HFFc6 (cell line): ENCODE measurements at regions not wholly inside any gene's neighbourhood (a gene's known extent, or its start where the extent isn't known, plus 50 kb on each side); places are given as distances from the start of the nearest gene placed in this dataset.

Source experiments
- DNase-seq: peaks from one replicate; pipeline ENCODE4 v3.0.0-alpha.2; 2018
- H3K27ac Mint-ChIP-seq: 2 replicates; pipeline ENCODE4 v1.8.0; 2020; ENCODE audit warnings: mild to moderate bottlenecking, mixed read lengths
- H3K27me3 Mint-ChIP-seq: 2 replicates; pipeline ENCODE4 v1.8.0; 2021; ENCODE audit warnings: mild to moderate bottlenecking, moderate library complexity, mixed read lengths; ENCODE audit not compliant: insufficient read depth
- H3K36me3 Mint-ChIP-seq: 2 replicates; pipeline ENCODE4 v1.8.0; 2021; ENCODE audit warnings: low read depth, mixed read lengths
- H3K4me1 Mint-ChIP-seq: 2 replicates; pipeline ENCODE4 v1.8.0; 2020; ENCODE audit warnings: low read depth, mixed read lengths
- H3K4me3 Mint-ChIP-seq: 2 replicates; pipeline ENCODE4 v1.8.0; 2020; ENCODE audit warnings: mild to moderate bottlenecking, moderate library complexity, mixed read lengths
- H3K9me3 Mint-ChIP-seq: 2 replicates; pipeline ENCODE4 v1.8.0; 2020; ENCODE audit warnings: mild to moderate bottlenecking, mixed read lengths
- TF ChIP-seq, protein P1 (sequence below): fragments of 200-600 bp; sonication (generic); IDR thresholded peaks from 2 replicates; pipeline ENCODE4 v1.5.0; 2021; ENCODE audit warnings: antibody characterized with exemption, mild to moderate bottlenecking

DNA sequence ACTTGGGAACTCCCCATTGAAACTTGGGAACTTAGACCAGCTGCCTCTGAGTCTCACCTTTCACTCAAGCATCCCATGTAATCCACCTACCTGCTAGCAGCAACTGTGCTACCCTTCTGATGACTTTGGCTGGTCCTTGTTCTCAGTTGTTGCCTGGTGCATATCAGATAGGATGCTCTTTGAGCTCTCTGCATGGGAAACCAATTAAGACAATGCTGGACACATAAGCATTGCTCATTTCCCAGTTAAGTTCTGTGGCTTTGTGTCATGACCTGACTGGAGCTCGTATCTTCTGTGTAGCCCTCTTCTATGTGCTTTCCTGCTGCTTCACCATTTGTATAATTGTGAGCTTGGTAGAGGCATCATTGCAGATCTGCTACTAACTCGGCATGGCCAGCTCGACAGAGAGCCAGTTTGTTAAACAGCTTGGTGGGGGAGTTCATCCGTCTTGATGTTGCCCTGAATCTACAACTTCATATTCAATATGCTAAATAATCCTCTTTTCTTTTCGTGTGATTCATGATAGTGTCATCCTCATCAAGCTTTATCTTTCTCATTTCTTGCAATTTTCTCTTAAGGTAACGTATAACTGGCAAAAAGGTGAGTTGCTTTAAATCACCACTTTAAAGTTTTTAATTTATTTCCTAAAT, 447.5 kb upstream of the SLC14A2 start:
- H3K4me1 Mint-ChIP-seq, result peaks cover 83% of the 10 kb centered on the region
- peak overlapping the region; percentile 42 for H3K4me3 Mint-ChIP-seq
- H3K36me3 Mint-ChIP-seq, result no peaks in the 10 kb centered on the region
- peak overlapping the region; percentile 89 for H3K27ac Mint-ChIP-seq
- TF ChIP-seq, protein P1, sequence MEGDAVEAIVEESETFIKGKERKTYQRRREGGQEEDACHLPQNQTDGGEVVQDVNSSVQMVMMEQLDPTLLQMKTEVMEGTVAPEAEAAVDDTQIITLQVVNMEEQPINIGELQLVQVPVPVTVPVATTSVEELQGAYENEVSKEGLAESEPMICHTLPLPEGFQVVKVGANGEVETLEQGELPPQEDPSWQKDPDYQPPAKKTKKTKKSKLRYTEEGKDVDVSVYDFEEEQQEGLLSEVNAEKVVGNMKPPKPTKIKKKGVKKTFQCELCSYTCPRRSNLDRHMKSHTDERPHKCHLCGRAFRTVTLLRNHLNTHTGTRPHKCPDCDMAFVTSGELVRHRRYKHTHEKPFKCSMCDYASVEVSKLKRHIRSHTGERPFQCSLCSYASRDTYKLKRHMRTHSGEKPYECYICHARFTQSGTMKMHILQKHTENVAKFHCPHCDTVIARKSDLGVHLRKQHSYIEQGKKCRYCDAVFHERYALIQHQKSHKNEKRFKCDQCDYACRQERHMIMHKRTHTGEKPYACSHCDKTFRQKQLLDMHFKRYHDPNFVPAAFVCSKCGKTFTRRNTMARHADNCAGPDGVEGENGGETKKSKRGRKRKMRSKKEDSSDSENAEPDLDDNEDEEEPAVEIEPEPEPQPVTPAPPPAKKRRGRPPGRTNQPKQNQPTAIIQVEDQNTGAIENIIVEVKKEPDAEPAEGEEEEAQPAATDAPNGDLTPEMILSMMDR, result no peak
- H3K27me3 Mint-ChIP-seq, result no peaks in the 10 kb centered on the region
- no peaks in the 10 kb centered on the region for H3K9me3 Mint-ChIP-seq
- peak; percentile 88 for DNase-seq

DNA sequence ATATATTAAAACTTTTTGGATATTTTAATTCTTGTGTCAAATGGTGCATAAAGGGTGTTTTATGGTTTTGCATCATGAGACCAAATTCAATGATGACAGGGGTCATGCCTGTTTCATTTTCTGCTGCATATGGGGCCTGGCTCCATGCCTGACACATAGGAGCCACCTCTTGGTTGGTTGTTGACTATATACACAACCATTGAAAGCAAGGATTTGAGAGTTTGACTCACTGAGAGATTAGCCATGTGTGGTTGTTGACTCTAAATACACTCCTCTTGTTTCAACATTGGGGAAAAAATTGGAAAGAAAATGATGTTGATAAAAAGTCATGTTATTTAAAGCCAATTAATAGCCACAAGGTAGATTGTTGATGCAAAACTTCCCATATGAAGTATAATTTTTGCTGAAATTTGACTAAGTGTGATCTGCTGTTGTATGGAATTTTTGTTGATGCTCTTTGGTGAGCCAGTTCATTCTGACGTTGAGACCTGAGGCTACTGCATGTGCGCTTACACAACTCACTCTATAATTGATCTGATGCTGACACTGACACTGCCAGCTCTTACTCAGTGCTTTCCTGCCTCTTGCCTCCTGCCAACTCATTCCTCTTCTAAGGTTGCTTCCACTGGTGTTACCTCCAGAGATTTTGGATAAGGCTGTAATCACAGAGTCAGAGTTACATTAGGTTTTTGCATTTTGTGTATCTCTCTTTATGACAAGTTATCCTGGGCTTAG, 446.2 kb upstream of the SLC14A2 start:
- Mint-ChIP-seq H3K4me3 (peak overlapping the region; percentile 53), H3K27ac (peak overlapping the region; percentile 96), H3K9me3 (no peaks in the 10 kb centered on the region), H3K36me3 (no peaks in the 10 kb centered on the region), H3K4me1 (peaks cover 83% of the 10 kb centered on the region), H3K27me3 (no peaks in the 10 kb centered on the region)
- DNase-seq, result peak; percentile 83
- TF ChIP-seq, protein P1, result no peak

- no peaks in the 10 kb centered on the region for H3K27me3 Mint-ChIP-seq
- TF ChIP-seq, protein P1, result no peak; the same call in 1 of the 2 replicates
- H3K9me3 Mint-ChIP-seq, result no peaks in the 10 kb centered on the region
- H3K4me1 Mint-ChIP-seq, result peaks cover 77% of the 10 kb centered on the region
- 0 out of 2 replicates have a peak overlapping the region, but pooled peaks have one; percentile 0 for H3K4me3 Mint-ChIP-seq
- DNase-seq, result peak; percentile 90
- H3K27ac Mint-ChIP-seq, result peak overlapping the region; percentile 96
- no peaks in the 10 kb centered on the region for H3K36me3 Mint-ChIP-seq
Observed at GRCh38 chr18:45169610-45170009, 445.7 kb upstream of the SLC14A2 start.

DNA sequence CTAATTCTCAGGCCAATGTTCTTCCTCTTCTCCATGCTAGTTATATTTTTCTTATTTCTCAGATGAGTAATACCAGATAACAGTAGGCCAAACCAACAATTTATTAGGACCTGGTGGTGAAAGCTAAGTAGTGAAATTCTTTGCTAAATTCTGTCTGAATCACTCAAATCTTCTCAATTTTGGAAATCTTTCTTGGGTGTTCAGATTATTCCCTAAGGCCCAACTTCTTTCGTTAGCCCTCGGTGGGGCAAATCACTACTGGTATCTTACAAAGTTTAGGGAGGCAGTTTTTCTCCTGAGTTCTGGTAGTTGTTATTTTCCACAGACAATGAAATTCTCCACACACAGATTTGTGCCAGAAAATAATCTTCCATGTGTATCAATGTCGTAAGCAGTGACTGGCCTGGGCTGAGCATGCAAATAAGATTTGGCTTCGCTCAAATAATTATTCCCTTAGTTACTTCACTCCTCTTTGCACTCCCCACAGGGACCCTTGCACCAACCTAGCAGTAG, 443.5 kb upstream of the SLC14A2 start:
- Mint-ChIP-seq H3K27me3 (peaks cover 6% of the 10 kb centered on the region; the same call in 1 of the 2 replicates), H3K27ac (no peak overlapping the region), H3K9me3 (no peaks in the 10 kb centered on the region), H3K4me3 (no peak overlapping the region), H3K36me3 (no peaks in the 10 kb centered on the region), H3K4me1 (peaks cover 56% of the 10 kb centered on the region)
- TF ChIP-seq, protein P1, result no peak
- DNase-seq, result no peak

GRCh38 chr18:45173327-45173726, 441.9 kb upstream of the SLC14A2 start:
- Mint-ChIP-seq H3K4me3 (no peak overlapping the region), H3K27ac (no peak overlapping the region), H3K4me1 (peaks cover 40% of the 10 kb centered on the region), H3K36me3 (no peaks in the 10 kb centered on the region), H3K27me3 (peaks cover 10% of the 10 kb centered on the region), H3K9me3 (no peaks in the 10 kb centered on the region)
- DNase-seq, result no peak
- TF ChIP-seq, protein P1, result no peak
